Hippocampal formation (tissue), 2 donors: ENCODE measurements at regions not wholly inside any gene's neighbourhood (a gene's known extent, or its start where the extent isn't known, plus 50 kb on each side); places are given as distances from the start of the nearest gene placed in this dataset.

Experiments
- DNase-seq, 2 donors: peaks; one replicate each; lab custom pipeline; 2025; lab: John Stamatoyannopoulos, UW

GRCh38 chr2:190809139-190809764 is 71.4 kb upstream of the GLS start:
- DNase-seq = no peak

- no peak for DNase-seq
Measured at GRCh38 chr2:190809876-190810525, 70.6 kb upstream of the GLS start.

GRCh38 chr2:190810981-190811587 is 69.5 kb upstream of the GLS start:
- no peak for DNase-seq

- DNase-seq = no peak
Measured at GRCh38 chr2:190811811-190812210, 68.8 kb upstream of the GLS start.

- no peak for DNase-seq
Measured at GRCh38 chr2:190812506-190813294, 67.9 kb upstream of the GLS start.

GRCh38 chr2:190815226-190815625 is 65.4 kb upstream of the GLS start:
- DNase-seq = no peak

GRCh38 chr2:190817082-190817481 is 63.5 kb upstream of the GLS start:
- no peak for DNase-seq

- no peak for DNase-seq
Measured at GRCh38 chr2:190819840-190820301, 60.8 kb upstream of the GLS start.

- DNase-seq = no peak
Measured at GRCh38 chr2:190820416-190820815, 60.2 kb upstream of the GLS start.

- no peak for DNase-seq
Measured at GRCh38 chr2:190822043-190822442, 58.6 kb upstream of the GLS start.

- DNase-seq = no peak
Measured at GRCh38 chr2:190827720-190828119, 52.9 kb upstream of the GLS start.

GRCh38 chr2:190829642-190830041 is 51.0 kb upstream of the GLS start:
- no peak for DNase-seq
